ENCODE measurements at regions not wholly inside any gene's neighbourhood (a gene's known extent, or its start where the extent isn't known, plus 50 kb on each side); places are given as distances from the start of the nearest gene placed in this dataset.
"Not testable (repeated sequence)": the region's sequence is repeated elsewhere in the genome, so short reads cannot be mapped to it uniquely, and the experiment has no call there.

- no peak for DNase-seq
These were observed 401.5 kb upstream of the ADGRB3 start for GRCh38 chr6:68233623-68234022.

- no peak for DNase-seq
These were observed 405.5 kb upstream of the ADGRB3 start for GRCh38 chr6:68229566-68229965.

GRCh38 chr6:68226460-68226859 is 408.6 kb upstream of the ADGRB3 start:
- peak; percentile 14 for DNase-seq

GRCh38 chr6:68225729-68226128 is 409.4 kb upstream of the ADGRB3 start:
- DNase-seq = no peak

- DNase-seq = no peak
These were observed 423.8 kb upstream of the ADGRB3 start for GRCh38 chr6:68211242-68211795.

GRCh38 chr6:68207612-68208011 is 427.5 kb upstream of the ADGRB3 start:
- DNase-seq = not testable (repeated sequence)

- no peak for DNase-seq
These were observed 434.2 kb upstream of the ADGRB3 start for GRCh38 chr6:68200929-68201328.

GRCh38 chr6:68197356-68197755 is 437.7 kb upstream of the ADGRB3 start:
- no peak for DNase-seq

GRCh38 chr6:68196645-68197044 is 438.4 kb upstream of the ADGRB3 start:
- peak; percentile 13 for DNase-seq

GRCh38 chr6:68195753-68196152 is 439.3 kb upstream of the ADGRB3 start:
- not testable (repeated sequence) for DNase-seq

- no peak for DNase-seq
These were observed 440.1 kb upstream of the ADGRB3 start for GRCh38 chr6:68194846-68195478.

- DNase-seq = no peak
These were observed 442.1 kb upstream of the ADGRB3 start for GRCh38 chr6:68192988-68193387.

- DNase-seq = no peak
These were observed 445.8 kb upstream of the ADGRB3 start for GRCh38 chr6:68189217-68189815.

GRCh38 chr6:68186870-68187269 is 448.2 kb upstream of the ADGRB3 start:
- DNase-seq = no peak

GRCh38 chr6:68182386-68182785 is 452.7 kb upstream of the ADGRB3 start:
- no peak for DNase-seq

- DNase-seq = not testable (repeated sequence)
These were observed 454.1 kb upstream of the ADGRB3 start for GRCh38 chr6:68181027-68181426.

GRCh38 chr6:68173616-68174015 is 461.5 kb upstream of the ADGRB3 start:
- no peak for DNase-seq

GRCh38 chr6:68169922-68170321 is 465.2 kb upstream of the ADGRB3 start:
- no peak for DNase-seq

GRCh38 chr6:68167604-68168003 is 467.5 kb upstream of the ADGRB3 start:
- DNase-seq = no peak

GRCh38 chr6:68160812-68161211 is 474.3 kb upstream of the ADGRB3 start:
- DNase-seq = not testable (repeated sequence)

GRCh38 chr6:68160348-68160747 is 474.7 kb upstream of the ADGRB3 start:
- DNase-seq = no peak

- no peak for DNase-seq
These were observed 475.6 kb upstream of the ADGRB3 start for GRCh38 chr6:68159433-68159832.

GRCh38 chr6:68158256-68158655 is 476.8 kb upstream of the ADGRB3 start:
- no peak for DNase-seq

GRCh38 chr6:68144667-68145066 is 490.4 kb upstream of the ADGRB3 start:
- no peak for DNase-seq

GRCh38 chr6:68141190-68141589 is 493.9 kb upstream of the ADGRB3 start:
- DNase-seq = no peak

All from hematopoietic multipotent progenitor cell treated with erythropoietin and hydrocortisone succinate and interleukin-3 and kit ligand, for 6 days (in vitro differentiated cells).